ENCODE measurements at regions not wholly inside any gene's neighbourhood (a gene's known extent, or its start where the extent isn't known, plus 50 kb on each side); places are given as distances from the start of the nearest gene placed in this dataset.

GRCh38 chr12:107373238-107373809 is 280.0 kb upstream of the CRY1 start:
- TF ChIP-seq SPI1 (IDR thresholded peaks at IDR 0.05; ENCODE audit: borderline replicate concordance, low read depth) (peak; percentile 40; the same call in 1 of the 2 replicates), POLR2AphosphoS5 (IDR thresholded peaks at IDR 0.05; ENCODE audit: low read depth) (no peak)
- H3K27ac ChIP-seq (replicated peaks): peak overlapping the region; percentile 52
- no peak for DNase-seq (ENCODE audit: low read depth in 1 of 2, low spot score in 1 of 2)
- no peaks in the 10 kb centered on the region for H3K27me3 ChIP-seq (ENCODE audit: insufficient read depth, poor library complexity, severe bottlenecking)
- H3K4me3 ChIP-seq (replicated peaks; ENCODE audit: insufficient read depth, low read length): no peak overlapping the region

GRCh38 chr12:107374161-107374840 is 281.0 kb upstream of the CRY1 start:
- H3K27ac ChIP-seq (replicated peaks): peak overlapping the region; percentile 52
- TF ChIP-seq, protein P1, sequence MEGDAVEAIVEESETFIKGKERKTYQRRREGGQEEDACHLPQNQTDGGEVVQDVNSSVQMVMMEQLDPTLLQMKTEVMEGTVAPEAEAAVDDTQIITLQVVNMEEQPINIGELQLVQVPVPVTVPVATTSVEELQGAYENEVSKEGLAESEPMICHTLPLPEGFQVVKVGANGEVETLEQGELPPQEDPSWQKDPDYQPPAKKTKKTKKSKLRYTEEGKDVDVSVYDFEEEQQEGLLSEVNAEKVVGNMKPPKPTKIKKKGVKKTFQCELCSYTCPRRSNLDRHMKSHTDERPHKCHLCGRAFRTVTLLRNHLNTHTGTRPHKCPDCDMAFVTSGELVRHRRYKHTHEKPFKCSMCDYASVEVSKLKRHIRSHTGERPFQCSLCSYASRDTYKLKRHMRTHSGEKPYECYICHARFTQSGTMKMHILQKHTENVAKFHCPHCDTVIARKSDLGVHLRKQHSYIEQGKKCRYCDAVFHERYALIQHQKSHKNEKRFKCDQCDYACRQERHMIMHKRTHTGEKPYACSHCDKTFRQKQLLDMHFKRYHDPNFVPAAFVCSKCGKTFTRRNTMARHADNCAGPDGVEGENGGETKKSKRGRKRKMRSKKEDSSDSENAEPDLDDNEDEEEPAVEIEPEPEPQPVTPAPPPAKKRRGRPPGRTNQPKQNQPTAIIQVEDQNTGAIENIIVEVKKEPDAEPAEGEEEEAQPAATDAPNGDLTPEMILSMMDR (IDR thresholded peaks at IDR 0.05; ENCODE audit: insufficient read depth, low read length): no peak
- 0 out of 2 replicates have a peak, but pooled peaks have one; percentile 8 for TF ChIP-seq SPI1 (IDR thresholded peaks at IDR 0.05; ENCODE audit: borderline replicate concordance, low read depth)
- no peak for TF ChIP-seq REST (IDR thresholded peaks at IDR 0.05; ENCODE audit: insufficient replicate concordance, low read depth)
- TF ChIP-seq POLR2AphosphoS5 (IDR thresholded peaks at IDR 0.05; ENCODE audit: low read depth): no peak
- no peak for TF ChIP-seq GABPA (IDR thresholded peaks at IDR 0.05; ENCODE audit: low read depth)
- no peaks in the 10 kb centered on the region for H3K27me3 ChIP-seq (ENCODE audit: insufficient read depth, poor library complexity, severe bottlenecking)
- no peak overlapping the region for H3K4me3 ChIP-seq (replicated peaks; ENCODE audit: insufficient read depth, low read length)
- DNase-seq (ENCODE audit: low read depth in 1 of 2, low spot score in 1 of 2): peak in 1 of 2 experiments; percentile 71

DNA sequence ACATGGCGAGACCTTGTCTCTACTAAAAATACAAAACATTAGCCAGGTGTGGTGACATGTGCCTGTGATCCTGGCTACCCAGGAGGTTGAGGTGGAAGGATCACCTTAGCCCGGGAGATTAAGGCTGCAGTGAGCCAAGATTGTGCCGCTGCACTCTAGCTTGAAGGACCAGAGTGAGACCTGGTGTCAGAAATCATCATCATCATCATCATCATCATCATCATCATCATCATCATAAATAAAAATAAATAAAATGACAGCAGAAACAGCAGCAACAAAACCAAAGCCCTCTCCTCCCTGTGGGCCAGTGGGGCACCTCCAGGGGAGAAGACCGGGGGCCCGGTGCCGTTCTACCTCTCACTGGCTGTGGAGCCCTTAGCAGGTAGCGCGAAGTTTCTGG is 281.9 kb upstream of the CRY1 start:
- DNase-seq (ENCODE audit: low read depth in 1 of 2, low spot score in 1 of 2): no peak
- TF ChIP-seq REST (IDR thresholded peaks at IDR 0.05; ENCODE audit: insufficient replicate concordance, low read depth): no peak
- TF ChIP-seq SPI1 (IDR thresholded peaks at IDR 0.05; ENCODE audit: borderline replicate concordance, low read depth): no peak
- TF ChIP-seq POLR2AphosphoS5 (IDR thresholded peaks at IDR 0.05; ENCODE audit: low read depth): no peak
- no peak for TF ChIP-seq GABPA (IDR thresholded peaks at IDR 0.05; ENCODE audit: low read depth)
- TF ChIP-seq, protein P1 (IDR thresholded peaks at IDR 0.05; ENCODE audit: insufficient read depth, low read length): no peak
- Histone ChIP-seq H3K27me3 (ENCODE audit: insufficient read depth, poor library complexity, severe bottlenecking) (no peaks in the 10 kb centered on the region), H3K27ac (replicated peaks) (no peak overlapping the region), H3K4me3 (replicated peaks; ENCODE audit: insufficient read depth, low read length) (no peak overlapping the region)

- Histone ChIP-seq H3K27me3 (ENCODE audit: insufficient read depth, poor library complexity, severe bottlenecking) (no peaks in the 10 kb centered on the region), H3K4me3 (replicated peaks; ENCODE audit: insufficient read depth, low read length) (no peak overlapping the region), H3K27ac (replicated peaks) (no peak overlapping the region)
- TF ChIP-seq GABPA (IDR thresholded peaks at IDR 0.05; ENCODE audit: low read depth) (no peak), REST (IDR thresholded peaks at IDR 0.05; ENCODE audit: insufficient replicate concordance, low read depth) (no peak), SPI1 (IDR thresholded peaks at IDR 0.05; ENCODE audit: borderline replicate concordance, low read depth) (no peak), POLR2AphosphoS5 (IDR thresholded peaks at IDR 0.05; ENCODE audit: low read depth) (no peak)
- TF ChIP-seq, protein P1 (IDR thresholded peaks at IDR 0.05; ENCODE audit: insufficient read depth, low read length): no peak
- DNase-seq (ENCODE audit: low read depth in 1 of 2, low spot score in 1 of 2): no peak
Measured at GRCh38 chr12:107377596-107378385, 284.4 kb upstream of the CRY1 start.

Data from HL-60 (cell line).